IMR-90 (cell line): ENCODE measurements at regions not wholly inside any gene's neighbourhood (a gene's known extent, or its start where the extent isn't known, plus 50 kb on each side); places are given as distances from the start of the nearest gene placed in this dataset.

Source experiments
- ATAC-seq: fragments of 200-7000 bp; cut with Tn5 transposase; 2 replicates; pipeline ENCODE4 v1.9.1; 2020; ENCODE audit warnings: low read depth, mild to moderate bottlenecking, moderate library complexity
- BruUV-seq: library from RNA; stranded (reverse); fragments of 400-500 nt; replicated peaks from 2 replicates; lab custom pipeline; 2021; lab: Mats Ljungman, UMichigan
- CTCF ChIA-PET: fragments of 300-600 bp; formaldehyde crosslinking; extraction: SDS; loops from one replicate; lab custom pipeline; 2021; ENCODE audit warnings: antibody characterized with exemption; lab: Yijun Ruan, JAX
- POLR2A ChIA-PET: fragments of 300-600 bp; sonication (Branson Sonifier 250); formaldehyde crosslinking; loops from one replicate; lab custom pipeline; 2022; ENCODE audit warnings: antibody characterized with exemption; ENCODE audit not compliant: unreplicated experiment; lab: Charles Lee
- DNase-seq: peaks from one replicate; pipeline ENCODE4 v3.0.0; 2013
- H2AFZ ChIP-seq: replicated peaks from 2 replicates; pipeline ENCODE3; 2013; ENCODE audit warnings: low read length, mild to moderate bottlenecking; ENCODE audit not compliant: poor library complexity
- H2AK5ac ChIP-seq: 2 replicates; pipeline ENCODE4 v1.6.1; 2013; ENCODE audit warnings: low read depth, low read length, inconsistent platforms
- H2AK9ac ChIP-seq: replicated peaks from 2 replicates; pipeline ENCODE3; 2013; ENCODE audit warnings: mild to moderate bottlenecking, low read depth, low read length, moderate library complexity; ENCODE audit not compliant: poor library complexity
- H2BK120ac ChIP-seq: 2 replicates; pipeline ENCODE4 v1.6.1; 2013; ENCODE audit warnings: low read depth, low read length, inconsistent platforms
- H2BK15ac ChIP-seq: 3 replicates; pipeline ENCODE4 v1.6.1; 2013; ENCODE audit warnings: low read depth, low read length, inconsistent platforms
- H2BK20ac ChIP-seq: 2 replicates; pipeline ENCODE4 v1.6.1; 2013; ENCODE audit warnings: low read depth, mild to moderate bottlenecking, inconsistent platforms, low read length, moderate library complexity
- H2BK5ac ChIP-seq: 2 replicates; pipeline ENCODE4 v1.6.1; 2013; ENCODE audit warnings: mild to moderate bottlenecking, low read depth, low read length, inconsistent platforms; ENCODE audit not compliant: poor library complexity, severe bottlenecking
- H3K14ac ChIP-seq: replicated peaks from 2 replicates; pipeline ENCODE4 v1.6.1; 2013; ENCODE audit warnings: low read depth, low read length, inconsistent platforms
- H3K18ac ChIP-seq: 2 replicates; pipeline ENCODE4 v1.6.1; 2013; ENCODE audit warnings: low read depth, low read length, control low read depth
- H3K23ac ChIP-seq: 2 replicates; pipeline ENCODE4 v1.6.1; 2013; ENCODE audit warnings: low read depth, low read length, inconsistent platforms
- H3K27ac ChIP-seq: 2 replicates; pipeline ENCODE4 v1.5.1; 2013; ENCODE audit warnings: mild to moderate bottlenecking, control low read depth, low read length; ENCODE audit not compliant: insufficient read depth
- H3K27me3 ChIP-seq: 2 replicates; pipeline ENCODE4 v1.6.1; 2013; ENCODE audit warnings: low read length; ENCODE audit not compliant: control insufficient read depth, insufficient read depth
- H3K36me3 ChIP-seq: 2 replicates; pipeline ENCODE4 v1.6.1; 2013; ENCODE audit warnings: low read length, mixed read lengths; ENCODE audit not compliant: control insufficient read depth, insufficient read depth
- H3K4ac ChIP-seq: 2 replicates; pipeline ENCODE4 v1.6.1; 2013; ENCODE audit warnings: low read depth, low read length, inconsistent platforms
- H3K4me1 ChIP-seq: 2 replicates; pipeline ENCODE4 v1.6.1; 2013; ENCODE audit warnings: low read length, mixed read lengths; ENCODE audit not compliant: control insufficient read depth, insufficient read depth
- H3K4me2 ChIP-seq: 2 replicates; pipeline ENCODE4 v1.6.1; 2013; ENCODE audit warnings: low read depth, mild to moderate bottlenecking, control low read depth, low read length, moderate library complexity
- H3K4me3 ChIP-seq: 2 replicates; pipeline ENCODE4 v1.5.1; 2013; ENCODE audit warnings: low read depth, mild to moderate bottlenecking, control low read depth, low read length, moderate library complexity; ENCODE audit not compliant: insufficient read depth
- H3K56ac ChIP-seq: 2 replicates; pipeline ENCODE4 v1.6.1; 2013; ENCODE audit warnings: low read length, inconsistent platforms; ENCODE audit not compliant: insufficient read depth; ENCODE audit errors: extremely low read depth
- H3K79me1 ChIP-seq, 2 experiments: 2 replicates each; pipeline ENCODE4 v1.6.1; 2013; ENCODE audit warnings: low read length in 2 of 2, inconsistent platforms in 1 of 2, low read depth in 1 of 2
- H3K9ac ChIP-seq: 2 replicates; pipeline ENCODE4 v1.6.1; 2013; ENCODE audit warnings: low read depth, low read length, control low read depth
- H3K9me1 ChIP-seq: 2 replicates; pipeline ENCODE4 v1.6.1; 2013; ENCODE audit warnings: low read length, inconsistent platforms; ENCODE audit not compliant: insufficient read depth
- H3K9me3 ChIP-seq: 2 replicates; pipeline ENCODE4 v1.6.1; 2013; ENCODE audit warnings: low read length; ENCODE audit not compliant: control insufficient read depth, insufficient read depth
- H4K20me1 ChIP-seq: 2 replicates; pipeline ENCODE4 v1.6.1; 2013; ENCODE audit warnings: low read length, inconsistent platforms; ENCODE audit not compliant: insufficient read depth
- H4K5ac ChIP-seq: 2 replicates; pipeline ENCODE4 v1.6.1; 2013; ENCODE audit warnings: mild to moderate bottlenecking, low read depth, low read length, control low read depth
- H4K8ac ChIP-seq, 2 experiments: 2 replicates each; pipeline ENCODE4 v1.6.1; 2013; ENCODE audit warnings: low read depth in 2 of 2, low read length in 2 of 2, control low read depth in 1 of 2, inconsistent platforms in 1 of 2
- H4K91ac ChIP-seq: 2 replicates; pipeline ENCODE4 v1.6.1; 2013; ENCODE audit warnings: low read depth, low read length, inconsistent platforms; ENCODE audit not compliant: insufficient read depth
- CHD1 ChIP-seq: IDR thresholded peaks from 2 replicates; pipeline ENCODE4 v1.6.1; 2012; ENCODE audit warnings: low read depth, low read length, improper control_type of control experiment
- FOS ChIP-seq: fragments of 150-350 bp; IDR thresholded peaks from 2 replicates; pipeline ENCODE4 v1.6.1; 2016; ENCODE audit warnings: low read depth, low read length
- RFX5 ChIP-seq: IDR thresholded peaks from 2 replicates; pipeline ENCODE4 v1.8.0; 2012; ENCODE audit warnings: low read depth, mild to moderate bottlenecking, low read length, moderate library complexity
- WGBS, 2 experiments: methylation state at CpG; one replicate each; pipeline versions ENCODE4 v1.1.5 to v1.1.7; 2013; ENCODE audit warnings: missing lambda C conversion rate in 2 of 2; ENCODE audit not compliant: insufficient read length in 1 of 2; ENCODE audit errors: extremely low coverage in 2 of 2; 5-methylcytosine and 5-hydroxymethylcytosine counted together
- dilution Hi-C: fragments of 300-500 bp; cut with HindIII; formaldehyde crosslinking; loops from one replicate; pipeline ENCODE4 v1.14.3; 2018; ENCODE audit warnings: low sequenced_read_pairs; ENCODE audit not compliant: unreplicated experiment
- in situ Hi-C: fragments of 300-500 bp; cut with MboI; formaldehyde crosslinking; loops from 3 replicates; pipeline ENCODE4 v1.14.3; 2019; ENCODE audit warnings: low sequenced_read_pairs, inconsistent platforms, mixed read lengths
- intact Hi-C: fragments of 100-400 bp; cut with micrococcal nuclease; formaldehyde crosslinking; loops from 2 replicates; pipeline ENCODE4 v1.10.0; 2022
- TF ChIP-seq, protein P1 (sequence below): fragments of 150-350 bp; IDR thresholded peaks from 2 replicates; pipeline ENCODE4 v1.6.1; 2017; ENCODE audit warnings: mild to moderate bottlenecking, antibody characterized with exemption, low read length, low read depth

DNA sequence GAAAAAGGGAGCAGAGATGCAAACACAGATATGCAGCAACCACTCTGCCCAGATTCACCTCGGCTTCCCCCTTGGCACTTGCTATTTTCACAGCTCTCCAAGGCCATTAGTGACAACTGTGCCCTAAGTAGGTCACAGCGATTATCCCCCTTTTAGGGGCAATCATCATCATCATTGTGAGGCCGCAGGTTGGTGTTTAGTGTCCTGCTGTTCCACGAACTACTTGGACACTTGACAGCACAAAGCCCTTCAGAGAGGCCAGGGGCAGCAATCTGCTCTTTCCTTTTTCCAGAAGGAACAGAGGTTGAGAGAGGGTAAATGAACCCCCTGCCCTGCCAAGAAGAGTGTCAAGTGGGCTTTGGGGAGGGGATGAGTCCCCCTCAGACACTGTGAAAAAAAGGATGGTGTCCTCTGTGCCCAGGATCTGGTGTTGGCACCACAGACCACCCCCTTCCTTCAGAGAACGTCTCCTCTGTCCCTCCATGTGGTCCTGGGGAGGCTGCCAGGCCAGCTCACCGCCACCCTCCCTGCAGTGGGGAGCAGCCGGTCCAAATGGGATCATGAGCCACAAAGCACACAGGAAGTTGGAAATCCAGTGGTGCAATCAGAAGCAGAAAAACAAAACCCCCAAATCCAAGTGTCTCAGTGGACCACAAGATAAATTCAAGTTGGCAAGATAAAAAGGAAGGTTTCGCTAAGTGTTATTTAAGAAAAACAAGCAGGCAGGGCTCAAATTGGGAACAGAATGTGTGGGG lies 78.4 kb upstream of the MED9 start:
- Histone ChIP-seq H2BK120ac (peak overlapping the region; percentile 39; the same call in 1 of the 2 replicates), H3K9me1 (peaks cover 9% of the 10 kb centered on the region), H4K5ac (0 out of 2 replicates have a peak overlapping the region, but pooled peaks have one; percentile 10), H2BK20ac (no peak overlapping the region), H3K79me1 (no peaks in the 10 kb centered on the region), H3K14ac (0 out of 2 replicates have a peak overlapping the region, but pooled peaks have one; percentile 20), H3K4ac (0 out of 2 replicates have a peak overlapping the region, but pooled peaks have one; percentile 13), H2AK9ac (no peak overlapping the region), H3K4me1 (peaks cover 11% of the 10 kb centered on the region), H4K91ac (no peak overlapping the region), H3K27ac (no peak overlapping the region), H2AFZ (peak overlapping the region; percentile 81), H3K9ac (no peak overlapping the region), H3K4me3 (no peak overlapping the region), H3K9me3 (no peaks in the 10 kb centered on the region; the same call in 1 of the 2 replicates), H2BK5ac (no peak overlapping the region), H3K56ac (no peak overlapping the region), H3K4me2 (no peak overlapping the region), H2AK5ac (peak overlapping the region; percentile 24; the same call in 1 of the 2 replicates), H2BK15ac (no peak overlapping the region), H3K18ac (no peak overlapping the region), H4K20me1 (no peaks in the 10 kb centered on the region), H4K8ac (peak overlapping the region in 1 of 2 experiments; percentile 55; a peak in 2 of 4 replicates), H3K36me3 (no peaks in the 10 kb centered on the region), H3K27me3 (peaks cover 2% of the 10 kb centered on the region; the same call in 1 of the 2 replicates), H3K23ac (peak overlapping the region; percentile 42; the same call in 1 of the 2 replicates)
- in situ Hi-C loops (no loop called here), dilution Hi-C loops (no loop called here), intact Hi-C loops (no loop called here)
- 78% methylated on average over 4 of the region's 8 CpGs; no CpG with 5 or more reads in 1 of the 2 experiments for WGBS, 2 experiments
- POLR2A ChIA-PET = no interaction called here
- ATAC-seq (peak; percentile 42; the same call in 1 of the 2 replicates), DNase-seq (peak; percentile 34)
- no peak for TF ChIP-seq FOS
- TF ChIP-seq CHD1 = no peak
- TF ChIP-seq, protein P1, sequence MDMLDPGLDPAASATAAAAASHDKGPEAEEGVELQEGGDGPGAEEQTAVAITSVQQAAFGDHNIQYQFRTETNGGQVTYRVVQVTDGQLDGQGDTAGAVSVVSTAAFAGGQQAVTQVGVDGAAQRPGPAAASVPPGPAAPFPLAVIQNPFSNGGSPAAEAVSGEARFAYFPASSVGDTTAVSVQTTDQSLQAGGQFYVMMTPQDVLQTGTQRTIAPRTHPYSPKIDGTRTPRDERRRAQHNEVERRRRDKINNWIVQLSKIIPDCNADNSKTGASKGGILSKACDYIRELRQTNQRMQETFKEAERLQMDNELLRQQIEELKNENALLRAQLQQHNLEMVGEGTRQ = no peak
- no peak for TF ChIP-seq RFX5
- CTCF ChIA-PET = no interaction called here
- no TSS peak for BruUV-seq
